ENCODE measurements at regions not wholly inside any gene's neighbourhood (a gene's known extent, or its start where the extent isn't known, plus 50 kb on each side); places are given as distances from the start of the nearest gene placed in this dataset.
A peak's percentile ranks its signal among the peaks of the same experiment; 100 is the strongest.

DNA sequence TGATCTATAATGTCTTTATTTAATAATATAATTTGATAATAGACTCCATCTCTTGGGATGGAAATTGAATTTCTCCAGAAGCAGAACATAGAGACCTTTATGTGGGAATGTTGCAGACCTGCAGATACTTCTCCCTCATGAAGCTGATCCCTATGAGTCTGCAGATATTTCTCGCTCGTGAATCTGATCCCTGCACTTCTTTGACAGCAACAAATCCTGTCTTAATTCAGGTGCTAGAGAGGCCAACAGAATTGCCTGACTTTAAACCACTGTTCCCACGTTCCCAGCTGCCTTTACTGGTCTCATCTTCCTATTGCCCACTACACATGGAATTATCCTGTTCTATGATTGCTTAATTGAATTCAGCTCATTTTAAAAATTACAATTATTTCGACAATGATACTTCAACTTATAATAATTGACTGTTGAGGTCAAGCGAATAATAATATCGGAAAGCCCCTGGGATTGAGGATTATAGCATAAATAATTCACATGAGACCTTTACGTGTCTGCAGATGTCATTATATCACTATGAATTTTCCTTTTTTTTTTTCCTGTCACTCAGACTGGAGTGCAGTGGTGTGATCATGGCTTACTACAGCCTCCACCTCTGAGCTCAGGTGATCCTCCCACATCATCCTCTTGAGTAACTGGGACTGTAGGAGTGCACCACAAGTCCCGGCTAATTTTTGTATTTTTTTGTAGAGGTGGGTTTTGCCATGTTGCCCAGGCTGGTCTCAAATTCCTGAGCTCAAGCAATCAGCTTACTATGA, 486.4 kb upstream of the ADARB2 start:
- no peaks in the 10 kb centered on the region for H3K9me3 Mint-ChIP-seq
- peaks cover 9% of the 10 kb centered on the region for H3K27me3 Mint-ChIP-seq (ENCODE audit: low read depth)
- no peaks in the 10 kb centered on the region for H3K36me3 Mint-ChIP-seq (ENCODE audit: low read depth)
- TF ChIP-seq, protein P1, sequence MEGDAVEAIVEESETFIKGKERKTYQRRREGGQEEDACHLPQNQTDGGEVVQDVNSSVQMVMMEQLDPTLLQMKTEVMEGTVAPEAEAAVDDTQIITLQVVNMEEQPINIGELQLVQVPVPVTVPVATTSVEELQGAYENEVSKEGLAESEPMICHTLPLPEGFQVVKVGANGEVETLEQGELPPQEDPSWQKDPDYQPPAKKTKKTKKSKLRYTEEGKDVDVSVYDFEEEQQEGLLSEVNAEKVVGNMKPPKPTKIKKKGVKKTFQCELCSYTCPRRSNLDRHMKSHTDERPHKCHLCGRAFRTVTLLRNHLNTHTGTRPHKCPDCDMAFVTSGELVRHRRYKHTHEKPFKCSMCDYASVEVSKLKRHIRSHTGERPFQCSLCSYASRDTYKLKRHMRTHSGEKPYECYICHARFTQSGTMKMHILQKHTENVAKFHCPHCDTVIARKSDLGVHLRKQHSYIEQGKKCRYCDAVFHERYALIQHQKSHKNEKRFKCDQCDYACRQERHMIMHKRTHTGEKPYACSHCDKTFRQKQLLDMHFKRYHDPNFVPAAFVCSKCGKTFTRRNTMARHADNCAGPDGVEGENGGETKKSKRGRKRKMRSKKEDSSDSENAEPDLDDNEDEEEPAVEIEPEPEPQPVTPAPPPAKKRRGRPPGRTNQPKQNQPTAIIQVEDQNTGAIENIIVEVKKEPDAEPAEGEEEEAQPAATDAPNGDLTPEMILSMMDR (IDR thresholded peaks at IDR 0.05; ENCODE audit: unreplicated experiment in 3 of 3) = no peak
- peaks cover 3% of the 10 kb centered on the region for H3K4me1 Mint-ChIP-seq
- no peak overlapping the region for H3K27ac Mint-ChIP-seq
- H3K4me3 Mint-ChIP-seq = no peak overlapping the region

GRCh38 chr10:2222631-2223030, 485.3 kb upstream of the ADARB2 start:
- H3K27me3 Mint-ChIP-seq (ENCODE audit: low read depth) = peaks cover 11% of the 10 kb centered on the region
- no peak overlapping the region for H3K4me3 Mint-ChIP-seq
- H3K27ac Mint-ChIP-seq = no peak overlapping the region
- H3K9me3 Mint-ChIP-seq = no peaks in the 10 kb centered on the region
- no peaks in the 10 kb centered on the region for H3K36me3 Mint-ChIP-seq (ENCODE audit: low read depth)
- TF ChIP-seq, protein P1 (IDR thresholded peaks at IDR 0.05; ENCODE audit: unreplicated experiment in 3 of 3) = no peak
- H3K4me1 Mint-ChIP-seq = peaks cover 3% of the 10 kb centered on the region

- H3K27me3 Mint-ChIP-seq (ENCODE audit: low read depth) = peaks cover 42% of the 10 kb centered on the region
- TF ChIP-seq, protein P1 (IDR thresholded peaks at IDR 0.05; ENCODE audit: unreplicated experiment in 3 of 3) = no peak
- no peaks in the 10 kb centered on the region for H3K9me3 Mint-ChIP-seq
- H3K36me3 Mint-ChIP-seq (ENCODE audit: low read depth) = no peaks in the 10 kb centered on the region
- no peaks in the 10 kb centered on the region for H3K4me1 Mint-ChIP-seq
- peak overlapping the region in 1 of 3 experiments; percentile 65 for H3K27ac Mint-ChIP-seq
- H3K4me3 Mint-ChIP-seq = no peak overlapping the region
Observed at GRCh38 chr10:2214805-2215204, 477.5 kb upstream of the ADARB2 start.

DNA sequence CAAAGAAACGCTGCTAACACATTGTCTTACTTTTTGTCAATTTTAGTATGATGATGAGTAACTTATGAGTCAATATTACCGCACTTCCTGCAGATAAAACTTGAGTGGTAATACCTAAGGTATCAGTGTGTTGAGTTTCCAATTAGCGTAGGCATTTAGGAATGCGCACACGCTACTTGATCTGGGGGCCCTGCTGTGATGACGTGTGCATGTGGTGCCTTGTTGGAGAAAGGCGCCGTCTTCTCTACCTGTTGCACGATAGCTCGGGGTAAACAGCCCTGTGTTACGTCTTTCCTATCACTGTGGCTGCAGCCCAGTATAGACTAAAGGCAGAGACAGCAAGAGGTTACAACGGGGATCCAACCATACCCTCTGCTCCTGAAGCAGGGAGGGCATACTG, 476.8 kb upstream of the ADARB2 start:
- TF ChIP-seq, protein P1 (IDR thresholded peaks at IDR 0.05; ENCODE audit: unreplicated experiment in 3 of 3) = no peak
- Mint-ChIP-seq H3K27ac (no peak overlapping the region), H3K4me3 (no peak overlapping the region), H3K9me3 (no peaks in the 10 kb centered on the region), H3K36me3 (ENCODE audit: low read depth) (no peaks in the 10 kb centered on the region), H3K27me3 (ENCODE audit: low read depth) (peaks cover 41% of the 10 kb centered on the region), H3K4me1 (no peaks in the 10 kb centered on the region)

- no peaks in the 10 kb centered on the region for H3K4me1 Mint-ChIP-seq
- TF ChIP-seq, protein P1 (IDR thresholded peaks at IDR 0.05; ENCODE audit: unreplicated experiment in 3 of 3) = no peak
- H3K27ac Mint-ChIP-seq = no peak overlapping the region
- H3K9me3 Mint-ChIP-seq = no peaks in the 10 kb centered on the region
- no peaks in the 10 kb centered on the region for H3K36me3 Mint-ChIP-seq (ENCODE audit: low read depth)
- peaks cover 36% of the 10 kb centered on the region for H3K27me3 Mint-ChIP-seq (ENCODE audit: low read depth)
- no peak overlapping the region for H3K4me3 Mint-ChIP-seq
Observed at GRCh38 chr10:2212244-2212834, 475.0 kb upstream of the ADARB2 start.

DNA sequence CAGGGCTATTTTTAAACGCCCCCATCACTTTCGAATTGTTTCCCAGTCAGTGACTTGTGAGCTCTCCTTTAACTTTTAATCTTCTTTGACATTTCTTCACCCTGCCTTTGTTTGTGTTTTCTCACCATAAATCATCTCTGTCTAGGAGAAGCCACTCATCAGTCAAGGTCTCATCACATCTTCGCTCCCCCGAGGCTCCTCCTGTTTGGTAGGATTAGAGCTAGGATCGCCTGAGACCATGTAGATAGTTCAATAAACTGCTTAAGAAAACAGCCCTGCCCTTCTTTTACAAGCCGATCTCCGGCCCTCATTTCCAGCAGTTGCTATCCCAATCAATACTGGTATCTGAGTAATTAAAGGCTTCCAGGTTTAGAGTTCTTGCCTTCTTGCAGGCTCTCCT, 472.8 kb upstream of the ADARB2 start:
- TF ChIP-seq, protein P1 (IDR thresholded peaks at IDR 0.05; ENCODE audit: unreplicated experiment in 3 of 3) = no peak
- Mint-ChIP-seq H3K4me3 (no peak overlapping the region), H3K9me3 (no peaks in the 10 kb centered on the region), H3K27ac (no peak overlapping the region), H3K4me1 (no peaks in the 10 kb centered on the region), H3K27me3 (ENCODE audit: low read depth) (peaks cover 31% of the 10 kb centered on the region), H3K36me3 (ENCODE audit: low read depth) (no peaks in the 10 kb centered on the region)

All from nephron (organoid).